ENCODE measurements at regions not wholly inside any gene's neighbourhood (a gene's known extent, or its start where the extent isn't known, plus 50 kb on each side); places are given as distances from the start of the nearest gene placed in this dataset.

- no peak for TF ChIP-seq CTCF (conservative IDR thresholded peaks at IDR 0.05 in 1 of 2, IDR thresholded peaks at IDR 0.05 in 1 of 2; ENCODE audit: low read depth in 1 of 2, low read length in 2 of 2)
- no peak for TF ChIP-seq EZH2 (IDR thresholded peaks at IDR 0.05; ENCODE audit: low read length, missing control alignments)
These were observed 172.6 kb upstream of the KLF14 start for GRCh38 chr7:130906575-130906974.
